Caco-2 (cell line): ENCODE measurements at regions not wholly inside any gene's neighbourhood (a gene's known extent, or its start where the extent isn't known, plus 50 kb on each side); places are given as distances from the start of the nearest gene placed in this dataset.

Source experiments
- BruUV-seq: library from RNA; stranded (reverse); fragments of 400-500 nt; replicated peaks from 2 replicates; lab custom pipeline; 2021; lab: Mats Ljungman, UMichigan
- CTCF ChIA-PET: fragments of 300-600 bp; sonication (Branson Sonifier 250); formaldehyde crosslinking; loops from one replicate; lab custom pipeline; 2022; ENCODE audit warnings: antibody characterized with exemption; lab: Charles Lee
- POLR2A ChIA-PET: fragments of 300-600 bp; sonication (Branson Sonifier 250); formaldehyde crosslinking; loops from one replicate; lab custom pipeline; 2022; ENCODE audit warnings: antibody characterized with exemption; lab: Charles Lee
- DNase-seq, 2 experiments: peaks; one replicate each; pipeline versions ENCODE4 v3.0.0 to v3.0.0-alpha.2; 2020 to 2022
- H3K27me3 ChIP-seq: replicated peaks from 2 replicates; pipeline ENCODE4 v1.6.0; 2011; ENCODE audit warnings: low read length; ENCODE audit not compliant: control insufficient read depth, insufficient read depth
- H3K36me3 ChIP-seq: 2 replicates; pipeline ENCODE4 v1.5.1; 2011; ENCODE audit warnings: low read length; ENCODE audit not compliant: control insufficient read depth, insufficient read depth
- H3K4me1 ChIP-seq: fragments of 250-450 bp; sonication (Bioruptor Pico); 2 replicates; pipeline ENCODE4 v1.5.1; 2020; ENCODE audit warnings: mild to moderate bottlenecking
- H3K4me3 ChIP-seq: 2 replicates; pipeline ENCODE4 v1.5.1; 2011; ENCODE audit warnings: low read depth, mild to moderate bottlenecking, control low read depth, low read length
- H3K9me3 ChIP-seq: fragments of 250-450 bp; sonication (Bioruptor Pico); 2 replicates; pipeline ENCODE4 v1.5.1; 2020; ENCODE audit warnings: mild to moderate bottlenecking, moderate library complexity
- H3K27ac Mint-ChIP-seq: one replicate; pipeline ENCODE4 v1.8.0; 2022; ENCODE audit warnings: mixed read lengths; ENCODE audit not compliant: unreplicated experiment
- H3K27me3 Mint-ChIP-seq: one replicate; pipeline ENCODE4 v1.8.0; 2022; ENCODE audit warnings: mixed read lengths; ENCODE audit not compliant: insufficient read depth, unreplicated experiment
- H3K36me3 Mint-ChIP-seq: one replicate; pipeline ENCODE4 v1.8.0; 2022; ENCODE audit warnings: mild to moderate bottlenecking, mixed read lengths; ENCODE audit not compliant: insufficient read depth, unreplicated experiment
- H3K4me1 Mint-ChIP-seq: one replicate; pipeline ENCODE4 v1.8.0; 2022; ENCODE audit warnings: low read depth, mixed read lengths; ENCODE audit not compliant: unreplicated experiment
- H3K4me3 Mint-ChIP-seq: one replicate; pipeline ENCODE4 v1.8.0; 2022; ENCODE audit warnings: mild to moderate bottlenecking, moderate library complexity, mixed read lengths; ENCODE audit not compliant: unreplicated experiment
- H3K9me3 Mint-ChIP-seq: one replicate; pipeline ENCODE4 v1.8.0; 2022; ENCODE audit warnings: mixed read lengths; ENCODE audit not compliant: unreplicated experiment
- intact Hi-C: fragments of 100-400 bp; cut with micrococcal nuclease; formaldehyde crosslinking; loops from one replicate; pipeline ENCODE4 v1.10.0; 2022; ENCODE audit not compliant: unreplicated experiment
- TF ChIP-seq, protein P1 (sequence below), 2 experiments: fragments of 200-600 bp in 1 of 2; IDR thresholded peaks; 1 replicate in 1 of 2; 2 replicates in 1 of 2; pipeline versions ENCODE4 v1.5.1 to v1.8.0; 2011 to 2022; ENCODE audit warnings: antibody characterized with exemption in 1 of 2, control low read depth in 1 of 2, inconsistent platforms in 1 of 2, low read depth in 1 of 2, low read length in 1 of 2, mild to moderate bottlenecking in 1 of 2, moderate library complexity in 1 of 2; ENCODE audit not compliant: insufficient read depth in 1 of 2, severe bottlenecking in 1 of 2, unreplicated experiment in 1 of 2

- no peak for DNase-seq
- ChIA-PET CTCF (interaction anchor here (1.7 kb wide), 1 partner anchor 27 kb away, joined by 8 read pairs; no protein-coding TSS in a partner anchor), POLR2A (no interaction called here)
- Mint-ChIP-seq H3K27ac (no peak overlapping the region), H3K27me3 (no peaks in the 10 kb centered on the region), H3K4me1 (peaks cover 35% of the 10 kb centered on the region), H3K9me3 (no peaks in the 10 kb centered on the region), H3K36me3 (no peaks in the 10 kb centered on the region), H3K4me3 (no peak overlapping the region)
- intact Hi-C loops: no loop called here
- peaks cover 32% of the 10 kb centered on the region for H3K4me1 ChIP-seq
- no TSS peak for BruUV-seq
- no peaks in the 10 kb centered on the region for H3K27me3 ChIP-seq
- 0 out of 2 replicates have a peak, but pooled peaks cover 5% of the 10 kb centered on the region for H3K9me3 ChIP-seq
- TF ChIP-seq, protein P1, sequence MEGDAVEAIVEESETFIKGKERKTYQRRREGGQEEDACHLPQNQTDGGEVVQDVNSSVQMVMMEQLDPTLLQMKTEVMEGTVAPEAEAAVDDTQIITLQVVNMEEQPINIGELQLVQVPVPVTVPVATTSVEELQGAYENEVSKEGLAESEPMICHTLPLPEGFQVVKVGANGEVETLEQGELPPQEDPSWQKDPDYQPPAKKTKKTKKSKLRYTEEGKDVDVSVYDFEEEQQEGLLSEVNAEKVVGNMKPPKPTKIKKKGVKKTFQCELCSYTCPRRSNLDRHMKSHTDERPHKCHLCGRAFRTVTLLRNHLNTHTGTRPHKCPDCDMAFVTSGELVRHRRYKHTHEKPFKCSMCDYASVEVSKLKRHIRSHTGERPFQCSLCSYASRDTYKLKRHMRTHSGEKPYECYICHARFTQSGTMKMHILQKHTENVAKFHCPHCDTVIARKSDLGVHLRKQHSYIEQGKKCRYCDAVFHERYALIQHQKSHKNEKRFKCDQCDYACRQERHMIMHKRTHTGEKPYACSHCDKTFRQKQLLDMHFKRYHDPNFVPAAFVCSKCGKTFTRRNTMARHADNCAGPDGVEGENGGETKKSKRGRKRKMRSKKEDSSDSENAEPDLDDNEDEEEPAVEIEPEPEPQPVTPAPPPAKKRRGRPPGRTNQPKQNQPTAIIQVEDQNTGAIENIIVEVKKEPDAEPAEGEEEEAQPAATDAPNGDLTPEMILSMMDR (IDR thresholded peaks at IDR 0.05; ENCODE audit: insufficient read depth in 1 of 2, low read depth in 1 of 2, low read length in 1 of 2, severe bottlenecking in 1 of 2, unreplicated experiment in 1 of 2): no peak
- no peaks in the 10 kb centered on the region for H3K36me3 ChIP-seq
- no peak overlapping the region for H3K4me3 ChIP-seq
These were observed 134.8 kb upstream of the FOXA2 start for GRCh38 chr20:22719167-22719591.

GRCh38 chr20:22720206-22720605 is 135.8 kb upstream of the FOXA2 start:
- no peak overlapping the region for H3K4me3 Mint-ChIP-seq
- H3K36me3 ChIP-seq: no peaks in the 10 kb centered on the region
- 0 out of 2 replicates have a peak, but pooled peaks cover 5% of the 10 kb centered on the region for H3K9me3 ChIP-seq
- H3K36me3 Mint-ChIP-seq: no peaks in the 10 kb centered on the region
- DNase-seq: no peak
- H3K4me3 ChIP-seq: no peak overlapping the region
- H3K27me3 Mint-ChIP-seq: no peaks in the 10 kb centered on the region
- POLR2A ChIA-PET: no interaction called here
- H3K9me3 Mint-ChIP-seq: no peaks in the 10 kb centered on the region
- CTCF ChIA-PET: no interaction called here
- BruUV-seq: no TSS peak
- intact Hi-C loops: no loop called here
- TF ChIP-seq, protein P1 (IDR thresholded peaks at IDR 0.05; ENCODE audit: insufficient read depth in 1 of 2, low read depth in 1 of 2, low read length in 1 of 2, severe bottlenecking in 1 of 2, unreplicated experiment in 1 of 2): no peak
- H3K4me1 Mint-ChIP-seq: peaks cover 35% of the 10 kb centered on the region
- H3K27me3 ChIP-seq: no peaks in the 10 kb centered on the region
- H3K4me1 ChIP-seq: peaks cover 32% of the 10 kb centered on the region
- H3K27ac Mint-ChIP-seq: no peak overlapping the region

- TF ChIP-seq, protein P1 (IDR thresholded peaks at IDR 0.05; ENCODE audit: insufficient read depth in 1 of 2, low read depth in 1 of 2, low read length in 1 of 2, severe bottlenecking in 1 of 2, unreplicated experiment in 1 of 2): no peak
- Histone ChIP-seq H3K27me3 (no peaks in the 10 kb centered on the region), H3K4me1 (peaks cover 16% of the 10 kb centered on the region), H3K9me3 (0 out of 2 replicates have a peak, but pooled peaks cover 5% of the 10 kb centered on the region), H3K4me3 (no peak overlapping the region), H3K36me3 (no peaks in the 10 kb centered on the region)
- no peaks in the 10 kb centered on the region for H3K9me3 Mint-ChIP-seq
- no TSS peak for BruUV-seq
- H3K4me3 Mint-ChIP-seq: no peak overlapping the region
- ChIA-PET CTCF (interaction anchor here (1.4 kb wide), 1 partner anchor 31 kb away, joined by 7 read pairs; no protein-coding TSS in a partner anchor), POLR2A (no interaction called here)
- peaks cover 16% of the 10 kb centered on the region for H3K4me1 Mint-ChIP-seq
- intact Hi-C loops: no loop called here
- no peak for DNase-seq
- no peaks in the 10 kb centered on the region for H3K27me3 Mint-ChIP-seq
- no peaks in the 10 kb centered on the region for H3K36me3 Mint-ChIP-seq
- H3K27ac Mint-ChIP-seq: no peak overlapping the region
These were observed 138.4 kb upstream of the FOXA2 start for GRCh38 chr20:22722811-22723210.
